Mesendoderm (in vitro differentiated cells): ENCODE measurements at regions not wholly inside any gene's neighbourhood (a gene's known extent, or its start where the extent isn't known, plus 50 kb on each side); places are given as distances from the start of the nearest gene placed in this dataset.

ENCODE experiments used
- DNase-seq: peaks from one replicate; pipeline ENCODE4 v3.0.0; 2013
- H2AK5ac ChIP-seq: 2 replicates; pipeline ENCODE4 v1.6.1; 2013; ENCODE audit warnings: low read length, inconsistent platforms
- H2BK120ac ChIP-seq: 2 replicates; pipeline ENCODE4 v1.6.1; 2013; ENCODE audit warnings: low read depth, mild to moderate bottlenecking, low read length, moderate library complexity, mixed read lengths
- H2BK15ac ChIP-seq: replicated peaks from 2 replicates; pipeline ENCODE4 v1.6.1; 2013; ENCODE audit warnings: low read depth, mild to moderate bottlenecking, moderate library complexity
- H2BK5ac ChIP-seq: 2 replicates; pipeline ENCODE4 v1.6.1; 2013; ENCODE audit warnings: low read length, inconsistent platforms
- H3K18ac ChIP-seq: 2 replicates; pipeline ENCODE4 v1.6.1; 2013; ENCODE audit warnings: mild to moderate bottlenecking, low read length, mixed read lengths
- H3K23ac ChIP-seq: one replicate; pipeline ENCODE4 v1.6.1; 2013; ENCODE audit warnings: low read length
- H3K27ac ChIP-seq: 2 replicates; pipeline ENCODE4 v1.5.1; 2013; ENCODE audit warnings: low read depth, mild to moderate bottlenecking, inconsistent platforms, low read length, moderate library complexity
- H3K27me3 ChIP-seq: 2 replicates; pipeline ENCODE4 v1.6.1; 2013; ENCODE audit warnings: low read length, control low read depth, mild to moderate bottlenecking, inconsistent platforms; ENCODE audit not compliant: insufficient read depth, poor library complexity
- H3K36me3 ChIP-seq: 2 replicates; pipeline ENCODE4 v1.6.1; 2013; ENCODE audit warnings: low read length, inconsistent platforms; ENCODE audit not compliant: control insufficient read depth, insufficient read depth
- H3K4ac ChIP-seq: one replicate; pipeline ENCODE4 v1.6.1; 2013; ENCODE audit warnings: low read depth, mild to moderate bottlenecking, low read length, moderate library complexity
- H3K4me1 ChIP-seq: 2 replicates; pipeline ENCODE4 v1.6.1; 2013; ENCODE audit warnings: low read depth, low read length, inconsistent platforms; ENCODE audit not compliant: control insufficient read depth
- H3K4me2 ChIP-seq: 2 replicates; pipeline ENCODE4 v1.6.1; 2013; ENCODE audit warnings: low read length
- H3K4me3 ChIP-seq: 2 replicates; pipeline ENCODE4 v1.5.1; 2013; ENCODE audit warnings: mild to moderate bottlenecking, low read length
- H3K56ac ChIP-seq: one replicate; pipeline ENCODE4 v1.6.1; 2013; ENCODE audit warnings: low read length
- H3K79me1 ChIP-seq: 2 replicates; pipeline ENCODE4 v1.6.1; 2013; ENCODE audit warnings: low read length, inconsistent platforms
- H3K79me2 ChIP-seq: 2 replicates; pipeline ENCODE4 v1.6.1; 2013; ENCODE audit warnings: mild to moderate bottlenecking, low read length; ENCODE audit not compliant: control insufficient read depth, insufficient read depth
- H3K9ac ChIP-seq: 2 replicates; pipeline ENCODE4 v1.6.1; 2013; ENCODE audit warnings: low read length, inconsistent platforms
- H4K5ac ChIP-seq: one replicate; pipeline ENCODE4 v1.6.1; 2013; ENCODE audit warnings: low read length
- H4K8ac ChIP-seq: one replicate; pipeline ENCODE4 v1.6.1; 2013; ENCODE audit warnings: low read depth, mild to moderate bottlenecking, control low read depth, low read length, moderate library complexity
- WGBS: extraction: QIAGEN DNeasy Blood & Tissue Kit; methylation state at CpG from one replicate; pipeline ENCODE4 v1.1.7; 2013; ENCODE audit warnings: low lambda C conversion rate, missing lambda C conversion rate; ENCODE audit not compliant: insufficient coverage; ENCODE audit errors: extremely low coverage; 5-methylcytosine and 5-hydroxymethylcytosine counted together

DNA sequence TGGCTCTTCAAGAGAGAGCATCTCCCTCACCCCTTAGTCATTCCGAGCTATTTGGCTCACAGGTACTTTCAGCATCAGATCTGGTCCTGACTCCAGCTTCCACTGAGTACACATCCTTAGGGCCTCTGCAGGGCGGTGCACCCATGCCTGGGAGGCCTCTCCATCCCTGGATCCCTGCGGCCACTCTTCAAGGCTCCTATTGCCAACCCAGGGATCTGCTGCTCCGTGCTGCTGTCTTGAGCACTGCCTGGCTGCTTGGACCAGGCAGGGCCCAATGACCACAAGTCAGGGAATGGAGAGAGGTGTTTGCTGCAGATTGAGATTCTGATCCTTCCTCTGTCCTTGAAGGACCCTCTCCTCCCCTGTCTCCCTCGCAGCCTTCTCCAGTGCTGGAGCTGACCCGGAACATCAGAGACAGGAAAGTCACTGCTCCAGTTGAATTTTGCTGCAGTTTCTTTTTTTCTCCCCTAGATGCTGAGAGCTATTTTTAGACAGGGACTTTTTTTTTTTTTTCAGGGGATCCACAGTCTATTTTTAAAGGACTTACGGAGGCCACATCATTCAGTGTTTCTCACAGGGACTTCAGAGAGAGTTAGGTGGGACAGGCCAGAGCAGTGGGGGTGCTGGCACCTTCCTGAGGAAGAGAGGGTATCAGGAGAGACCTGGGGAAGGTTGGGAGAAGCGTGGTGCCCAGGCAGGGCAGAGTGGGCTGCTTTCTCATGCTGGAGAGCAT lies 50.1 kb upstream of the KCNA1 start:
- no peak overlapping the region for H3K4me2 ChIP-seq
- no peak overlapping the region for H2BK5ac ChIP-seq
- H3K79me1 ChIP-seq, result no peaks in the 10 kb centered on the region
- no peak overlapping the region for H4K8ac ChIP-seq
- H3K27me3 ChIP-seq, result no peaks in the 10 kb centered on the region
- no peak overlapping the region for H3K27ac ChIP-seq
- H3K4me1 ChIP-seq, result no peaks in the 10 kb centered on the region
- H2BK120ac ChIP-seq, result no peak overlapping the region
- H3K79me2 ChIP-seq, result no peaks in the 10 kb centered on the region
- no peak overlapping the region for H3K56ac ChIP-seq
- H3K4ac ChIP-seq, result no peak overlapping the region
- no peak overlapping the region for H4K5ac ChIP-seq
- no CpG with 5 or more reads among the region's 8 CpGs for WGBS
- DNase-seq, result no peak
- no peak overlapping the region for H3K4me3 ChIP-seq
- no peaks in the 10 kb centered on the region for H3K36me3 ChIP-seq
- H2BK15ac ChIP-seq, result no peak overlapping the region
- no peak overlapping the region for H2AK5ac ChIP-seq
- no peak overlapping the region for H3K9ac ChIP-seq
- H3K23ac ChIP-seq, result no peak overlapping the region
- no peak overlapping the region for H3K18ac ChIP-seq
